H1 (cell line): ENCODE measurements at regions not wholly inside any gene's neighbourhood (a gene's known extent, or its start where the extent isn't known, plus 50 kb on each side); places are given as distances from the start of the nearest gene placed in this dataset.

Experiments
- CTCF ChIA-PET: fragments of 300-600 bp; sonication (Branson Sonifier 250); formaldehyde crosslinking; loops from one replicate; lab custom pipeline; 2021; ENCODE audit not compliant: partially characterized antibody; lab: Charles Lee
- POLR2A ChIA-PET: fragments of 300-600 bp; sonication (Branson Sonifier 250); formaldehyde crosslinking; loops from one replicate; lab custom pipeline; 2021; ENCODE audit warnings: inconsistent platforms; ENCODE audit not compliant: partially characterized antibody; lab: Charles Lee
- DNase-seq, 2 experiments: peaks; one replicate each; pipeline versions ENCODE4 v3.0.0 to v3.0.0-alpha.2; 2010 to 2022; ENCODE audit warnings: low spot score in 2 of 2, low read depth in 1 of 2, mixed read lengths in 1 of 2
- FAIRE-seq: peaks from 2 replicates; lab custom pipeline; 2011; peaks lifted over from hg19 to GRCh38; lab: Jason Lieb, UNC
- H2AFZ ChIP-seq: 2 replicates; pipeline ENCODE4 v1.8.1; 2012; ENCODE audit warnings: low read length, inconsistent platforms
- H2AK5ac ChIP-seq: 2 replicates; pipeline ENCODE4 v1.6.1; 2013; ENCODE audit warnings: low read depth, low read length
- H2BK120ac ChIP-seq: replicated peaks from 2 replicates; pipeline ENCODE3; 2013; ENCODE audit warnings: low read depth, low read length, inconsistent platforms
- H2BK12ac ChIP-seq: 2 replicates; pipeline ENCODE4 v1.6.1; 2013; ENCODE audit warnings: low read depth, low read length
- H2BK15ac ChIP-seq: 2 replicates; pipeline ENCODE4 v1.6.1; 2013; ENCODE audit warnings: low read length
- H2BK20ac ChIP-seq: 2 replicates; pipeline ENCODE4 v1.6.1; 2013; ENCODE audit warnings: low read length
- H2BK5ac ChIP-seq: 2 replicates; pipeline ENCODE4 v1.6.1; 2013; ENCODE audit warnings: low read depth, low read length
- H3K14ac ChIP-seq: 2 replicates; pipeline ENCODE4 v1.6.1; 2013; ENCODE audit warnings: inconsistent platforms; ENCODE audit not compliant: insufficient read length
- H3K18ac ChIP-seq: 2 replicates; pipeline ENCODE4 v1.6.1; 2013; ENCODE audit warnings: low read length; ENCODE audit errors: extremely low read depth
- H3K23ac ChIP-seq: 2 replicates; pipeline ENCODE4 v1.6.1; 2013; ENCODE audit warnings: inconsistent platforms; ENCODE audit not compliant: insufficient read length
- H3K23me2 ChIP-seq: 2 replicates; pipeline ENCODE4 v1.6.1; 2013; ENCODE audit warnings: low read depth, low read length
- H3K27ac ChIP-seq: 2 replicates; pipeline ENCODE4 v1.6.1; 2011; ENCODE audit warnings: low read depth, low read length, inconsistent platforms
- H3K27me3 ChIP-seq, 4 experiments: replicated peaks in 1 of 4; 1 replicate in 1 of 4; 2 replicates in 3 of 4; pipeline versions ENCODE4 v1.6.1 to v1.8.1; 2011 to 2013; ENCODE audit warnings: low read length in 3 of 4, mild to moderate bottlenecking in 3 of 4, inconsistent platforms in 2 of 4, mixed read lengths in 2 of 4, moderate library complexity in 1 of 4; ENCODE audit not compliant: control insufficient read depth in 3 of 4, insufficient read depth in 3 of 4; ENCODE audit errors: extremely low read depth in 1 of 4
- H3K36me3 ChIP-seq, 4 experiments: 2 replicates each; pipeline versions ENCODE4 v1.6.1 to v1.8.1; 2011 to 2013; ENCODE audit warnings: mild to moderate bottlenecking in 4 of 4, low read length in 3 of 4, moderate library complexity in 2 of 4, control low read depth in 1 of 4, inconsistent platforms in 1 of 4; ENCODE audit not compliant: insufficient read depth in 4 of 4, control insufficient read depth in 2 of 4
- H3K4ac ChIP-seq: replicated peaks from 2 replicates; pipeline ENCODE3; 2013; ENCODE audit warnings: low read length, low read depth, mixed read lengths, inconsistent platforms; ENCODE audit not compliant: insufficient read length
- H3K4me1 ChIP-seq, 4 experiments: replicated peaks in 1 of 4; 1 replicate in 1 of 4; 2 replicates in 3 of 4; pipeline versions ENCODE4 v1.6.1 to v1.8.1; 2011 to 2013; ENCODE audit warnings: low read length in 3 of 4, inconsistent platforms in 2 of 4, mixed read lengths in 1 of 4; ENCODE audit not compliant: insufficient read depth in 4 of 4, control insufficient read depth in 3 of 4
- H3K4me2 ChIP-seq, 2 experiments: 2 replicates each; pipeline versions ENCODE4 v1.6.1 to v1.8.1; 2011 to 2013; ENCODE audit warnings: low read depth in 2 of 2, low read length in 2 of 2, control low read depth in 1 of 2, inconsistent platforms in 1 of 2, mild to moderate bottlenecking in 1 of 2; ENCODE audit not compliant: insufficient read depth in 1 of 2
- H3K4me3 ChIP-seq, 4 experiments: fragments of 200-600, 300-600 bp in 1 of 4; sonication (generic), shearing (Covaris generic), sonication (Bioruptor Twin) in 1 of 4; 2 replicates each; pipeline versions ENCODE4 v1.5.1 to v1.8.1; 2011 to 2016; ENCODE audit warnings: low read length in 4 of 4, low read depth in 3 of 4, control low read depth in 2 of 4, inconsistent platforms in 2 of 4, mild to moderate bottlenecking in 2 of 4, mixed read lengths in 1 of 4, moderate library complexity in 1 of 4; ENCODE audit not compliant: insufficient read depth in 2 of 4; ENCODE audit errors: extremely low read depth in 1 of 4
- H3K56ac ChIP-seq: replicated peaks from 2 replicates; pipeline ENCODE3; 2013; ENCODE audit warnings: low read depth, mild to moderate bottlenecking, mixed read lengths, low read length, inconsistent platforms; ENCODE audit not compliant: insufficient read length
- H3K79me1 ChIP-seq: 2 replicates; pipeline ENCODE4 v1.6.1; 2013; ENCODE audit warnings: low read depth, low read length, control low read depth
- H3K79me2 ChIP-seq, 2 experiments: 2 replicates each; pipeline versions ENCODE4 v1.6.1 to v1.8.1; 2012 to 2013; ENCODE audit warnings: low read length in 2 of 2, mild to moderate bottlenecking in 2 of 2, inconsistent platforms in 1 of 2; ENCODE audit not compliant: insufficient read depth in 2 of 2, control insufficient read depth in 1 of 2
- H3K9ac ChIP-seq, 4 experiments: replicated peaks in 1 of 4; 1 replicate in 1 of 4; 2 replicates in 3 of 4; pipeline versions ENCODE4 v1.6.1 to v1.8.1; 2011 to 2013; ENCODE audit warnings: low read depth in 3 of 4, low read length in 3 of 4, control low read depth in 2 of 4, mild to moderate bottlenecking in 2 of 4, moderate library complexity in 2 of 4, inconsistent platforms in 1 of 4; ENCODE audit errors: extremely low read depth in 1 of 4
- H3K9me3 ChIP-seq, 2 experiments: 2 replicates each; pipeline versions ENCODE4 v1.6.1 to v1.8.1; 2012 to 2013; ENCODE audit warnings: mild to moderate bottlenecking in 2 of 2, moderate library complexity in 2 of 2, control low read depth in 1 of 2, inconsistent platforms in 1 of 2, low read depth in 1 of 2, low read length in 1 of 2, mixed read lengths in 1 of 2; ENCODE audit not compliant: insufficient read depth in 2 of 2
- H4K20me1 ChIP-seq, 2 experiments: replicated peaks in 1 of 2; 2 replicates each; pipeline versions ENCODE3 to v1.8.1; 2011 to 2013; ENCODE audit warnings: inconsistent platforms in 2 of 2, low read length in 2 of 2, mild to moderate bottlenecking in 1 of 2; ENCODE audit not compliant: insufficient read depth in 2 of 2, control insufficient read depth in 1 of 2
- H4K5ac ChIP-seq: 2 replicates; pipeline ENCODE4 v1.6.1; 2013; ENCODE audit warnings: low read length, low read depth, mixed read lengths, inconsistent platforms; ENCODE audit not compliant: insufficient read length
- H4K8ac ChIP-seq: 2 replicates; pipeline ENCODE4 v1.8.0; 2013; ENCODE audit warnings: mild to moderate bottlenecking, moderate library complexity, low read length, inconsistent platforms; ENCODE audit not compliant: insufficient read depth; ENCODE audit errors: extremely low read depth
- H4K91ac ChIP-seq: replicated peaks from 2 replicates; pipeline ENCODE3; 2013; ENCODE audit warnings: low read length, mixed read lengths, inconsistent platforms; ENCODE audit not compliant: insufficient read length
- CTBP2 ChIP-seq: IDR thresholded peaks from 2 replicates; pipeline ENCODE4 v1.7.0; 2011; ENCODE audit warnings: borderline replicate concordance, mild to moderate bottlenecking, moderate library complexity, mixed read lengths, low read length; ENCODE audit not compliant: insufficient read depth, insufficient read length
- EGR1 ChIP-seq: IDR thresholded peaks from 2 replicates; pipeline ENCODE4 v1.6.1; 2011; ENCODE audit warnings: low read depth, low read length, borderline replicate concordance
- EZH2 ChIP-seq: fragments of 200-600 bp; sonication (generic); IDR thresholded peaks from 2 replicates; pipeline ENCODE4 v1.7.1; 2012; ENCODE audit warnings: low read depth, mild to moderate bottlenecking, moderate library complexity, low read length, inconsistent platforms; ENCODE audit not compliant: severe bottlenecking
- GTF2F1 ChIP-seq: IDR thresholded peaks from 2 replicates; pipeline ENCODE4 v1.6.1; 2012; ENCODE audit warnings: low read depth, low read length, improper control_type of control experiment, borderline replicate concordance
- HDAC2 ChIP-seq, 2 experiments: fragments of 300-600 bp in 1 of 2; sonication (generic) in 1 of 2; IDR thresholded peaks; 2 replicates each; pipeline ENCODE4 v1.6.1; 2011 to 2012; ENCODE audit warnings: low read depth in 2 of 2, low read length in 2 of 2, mild to moderate bottlenecking in 2 of 2, moderate library complexity in 2 of 2, borderline replicate concordance in 1 of 2, inconsistent platforms in 1 of 2
- NANOG ChIP-seq: IDR thresholded peaks from 2 replicates; pipeline ENCODE4 v1.6.1; 2011; ENCODE audit warnings: low read length, low read depth, mild to moderate bottlenecking, inconsistent platforms; ENCODE audit not compliant: insufficient read depth, poor library complexity, severe bottlenecking
- RNF2 ChIP-seq: fragments of 200-900, 300-1000 bp; sonication (generic); IDR thresholded peaks from 2 replicates; pipeline ENCODE4 v1.7.1; 2016; ENCODE audit warnings: borderline replicate concordance, low read depth, mild to moderate bottlenecking, antibody characterized with exemption, low read length; ENCODE audit not compliant: poor library complexity, severe bottlenecking; ENCODE audit errors: missing control alignments
- SRF ChIP-seq: IDR thresholded peaks from 2 replicates; pipeline ENCODE4 v1.6.1; 2011; ENCODE audit warnings: mild to moderate bottlenecking, low read depth, low read length, moderate library complexity
- TAF1 ChIP-seq: IDR thresholded peaks from 2 replicates; pipeline ENCODE4 v1.6.1; 2011; ENCODE audit warnings: mild to moderate bottlenecking, low read depth, low read length
- WGBS, 2 experiments: shearing (Covaris generic) in 1 of 2; methylation state at CpG; one replicate each; pipeline versions ENCODE4 v1.1.6 to v1.1.7; 2013 to 2015; ENCODE audit warnings: low lambda C conversion rate in 2 of 2, mixed read lengths in 2 of 2, inconsistent platforms in 1 of 2, low coverage in 1 of 2, missing lambda C conversion rate in 1 of 2; ENCODE audit not compliant: insufficient replicate concordance in 2 of 2, insufficient coverage in 1 of 2, insufficient read length in 1 of 2; ENCODE audit errors: extremely low coverage in 1 of 2, missing lambda C conversion rate in 1 of 2; 5-methylcytosine and 5-hydroxymethylcytosine counted together
- TF ChIP-seq, protein P1 (sequence below): IDR thresholded peaks from 2 replicates; pipeline ENCODE4 v1.6.1; 2011; ENCODE audit warnings: low read length, improper control_type of control experiment

DNA sequence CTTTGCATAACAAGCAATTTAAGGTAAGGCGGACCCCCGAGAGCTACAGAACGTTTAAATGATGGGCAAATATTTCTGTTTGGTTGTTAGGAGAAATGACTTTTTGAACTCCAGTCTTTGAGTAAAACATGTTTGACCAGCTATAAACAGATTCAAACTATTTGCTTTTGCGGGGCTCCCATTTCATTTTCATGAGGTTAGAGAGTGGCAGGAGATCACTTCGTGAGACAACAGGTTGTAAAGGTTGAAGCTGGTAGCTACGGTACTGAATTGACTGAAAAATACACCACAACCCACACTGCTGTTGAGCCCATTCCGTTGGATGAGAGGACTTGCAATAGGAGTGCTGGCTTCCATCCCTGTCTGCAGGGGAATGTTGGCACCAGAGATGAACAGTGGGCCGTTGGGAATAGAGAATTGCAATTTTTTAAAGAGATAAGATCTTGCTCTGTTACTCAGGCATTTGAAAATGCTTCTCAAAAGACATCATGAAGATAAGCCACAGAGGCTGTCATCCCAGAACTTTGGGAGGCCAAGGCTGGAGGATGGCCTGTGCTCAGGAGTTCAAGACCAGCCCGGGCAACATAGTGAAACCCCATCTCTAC lies 65.7 kb upstream of the CARD11 start:
- Histone ChIP-seq H3K4me1 (0 out of 7 replicates have a peak, but pooled peaks cover 0 to 2% (median 0%) of the 10 kb centered on the region in 4 experiments), H3K56ac (no peak overlapping the region), H3K18ac (no peak overlapping the region), H2BK12ac (no peak overlapping the region), H4K20me1 (no peaks in the 10 kb centered on the region), H3K14ac (no peak overlapping the region), H2BK120ac (no peak overlapping the region), H3K23ac (no peak overlapping the region), H2BK15ac (no peak overlapping the region), H4K8ac (no peak overlapping the region), H4K91ac (no peak overlapping the region), H3K23me2 (no peaks in the 10 kb centered on the region), H3K79me2 (no peaks in the 10 kb centered on the region), H3K79me1 (no peaks in the 10 kb centered on the region), H3K36me3 (no peaks in the 10 kb centered on the region), H3K27me3 (no peaks in the 10 kb centered on the region; a peak in 1 of 7 replicates), H4K5ac (no peak overlapping the region), H2AFZ (no peak overlapping the region), H3K4me3 (no peak overlapping the region), H2AK5ac (no peak overlapping the region), H3K4ac (no peak overlapping the region), H2BK20ac (no peak overlapping the region), H3K27ac (no peak overlapping the region), H3K9me3 (peaks cover 0 to 2% of the 10 kb centered on the region in 2 experiments; a peak in 1 of 4 replicates), H2BK5ac (no peak overlapping the region), H3K9ac (no peak overlapping the region), H3K4me2 (no peak overlapping the region)
- FAIRE-seq (no peak), DNase-seq (no peak)
- 89% methylated on average over 9 of the region's 9 CpGs; no CpG with 5 or more reads in 1 of the 2 experiments for WGBS, 2 experiments
- ChIA-PET POLR2A (no interaction called here), CTCF (interaction anchor here (0.7 to 1.2 kb wide), 3 partner anchors 10 to 44 kb away, joined by 3 to 6 read pairs (median 5); no protein-coding TSS in a partner anchor)
- TF ChIP-seq, protein P1, sequence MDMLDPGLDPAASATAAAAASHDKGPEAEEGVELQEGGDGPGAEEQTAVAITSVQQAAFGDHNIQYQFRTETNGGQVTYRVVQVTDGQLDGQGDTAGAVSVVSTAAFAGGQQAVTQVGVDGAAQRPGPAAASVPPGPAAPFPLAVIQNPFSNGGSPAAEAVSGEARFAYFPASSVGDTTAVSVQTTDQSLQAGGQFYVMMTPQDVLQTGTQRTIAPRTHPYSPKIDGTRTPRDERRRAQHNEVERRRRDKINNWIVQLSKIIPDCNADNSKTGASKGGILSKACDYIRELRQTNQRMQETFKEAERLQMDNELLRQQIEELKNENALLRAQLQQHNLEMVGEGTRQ = no peak
- TF ChIP-seq CTBP2 (no peak), TAF1 (no peak), EZH2 (no peak), GTF2F1 (no peak), RNF2 (no peak), NANOG (no peak), SRF (no peak), HDAC2 (IDR thresholded peaks at IDR 0.05; ENCODE audit: borderline replicate concordance in 1 of 2, low read depth in 2 of 2, low read length in 2 of 2) (no peak), EGR1 (no peak)
